Fibroblast of the aortic adventitia (primary cell): ENCODE measurements at regions not wholly inside any gene's neighbourhood (a gene's known extent, or its start where the extent isn't known, plus 50 kb on each side); places are given as distances from the start of the nearest gene placed in this dataset.

Source experiments
- DNase-seq: peaks from one replicate; pipeline ENCODE4 v3.0.0-alpha.2; 2010; ENCODE audit warnings: low read depth
- H3K4me3 ChIP-seq: 2 replicates; pipeline ENCODE4 v1.5.1; 2011; ENCODE audit warnings: low read depth, mild to moderate bottlenecking, control low read depth, low read length, moderate library complexity
- TF ChIP-seq, protein P1 (sequence below): IDR thresholded peaks from 2 replicates; pipeline ENCODE4 v1.5.1; 2011; ENCODE audit warnings: mild to moderate bottlenecking, low read length, control low read depth, inconsistent platforms; ENCODE audit not compliant: insufficient read depth

DNA sequence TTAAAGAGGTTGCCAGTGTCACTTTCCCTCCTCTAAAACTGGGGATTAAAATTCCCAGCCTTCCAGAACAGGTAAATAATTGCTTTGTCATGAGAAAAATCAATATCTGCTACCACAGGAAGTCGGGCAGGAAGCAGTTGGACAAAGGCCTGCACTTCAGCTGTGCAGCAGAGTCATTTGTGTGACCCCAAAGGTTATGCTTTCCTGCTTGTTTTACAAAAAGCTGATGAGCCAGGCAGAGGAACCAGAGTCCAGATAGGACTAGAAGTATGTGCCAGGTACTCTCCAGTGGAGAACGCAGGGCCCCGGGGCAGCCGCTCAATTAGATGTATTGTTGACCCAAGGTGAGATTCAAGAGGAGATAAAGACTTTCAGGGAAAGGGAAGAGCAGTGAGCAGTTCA, 117.1 kb upstream of the FRMD6 start:
- H3K4me3 ChIP-seq, result no peak overlapping the region
- DNase-seq, result no peak
- TF ChIP-seq, protein P1, sequence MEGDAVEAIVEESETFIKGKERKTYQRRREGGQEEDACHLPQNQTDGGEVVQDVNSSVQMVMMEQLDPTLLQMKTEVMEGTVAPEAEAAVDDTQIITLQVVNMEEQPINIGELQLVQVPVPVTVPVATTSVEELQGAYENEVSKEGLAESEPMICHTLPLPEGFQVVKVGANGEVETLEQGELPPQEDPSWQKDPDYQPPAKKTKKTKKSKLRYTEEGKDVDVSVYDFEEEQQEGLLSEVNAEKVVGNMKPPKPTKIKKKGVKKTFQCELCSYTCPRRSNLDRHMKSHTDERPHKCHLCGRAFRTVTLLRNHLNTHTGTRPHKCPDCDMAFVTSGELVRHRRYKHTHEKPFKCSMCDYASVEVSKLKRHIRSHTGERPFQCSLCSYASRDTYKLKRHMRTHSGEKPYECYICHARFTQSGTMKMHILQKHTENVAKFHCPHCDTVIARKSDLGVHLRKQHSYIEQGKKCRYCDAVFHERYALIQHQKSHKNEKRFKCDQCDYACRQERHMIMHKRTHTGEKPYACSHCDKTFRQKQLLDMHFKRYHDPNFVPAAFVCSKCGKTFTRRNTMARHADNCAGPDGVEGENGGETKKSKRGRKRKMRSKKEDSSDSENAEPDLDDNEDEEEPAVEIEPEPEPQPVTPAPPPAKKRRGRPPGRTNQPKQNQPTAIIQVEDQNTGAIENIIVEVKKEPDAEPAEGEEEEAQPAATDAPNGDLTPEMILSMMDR, result no peak

DNA sequence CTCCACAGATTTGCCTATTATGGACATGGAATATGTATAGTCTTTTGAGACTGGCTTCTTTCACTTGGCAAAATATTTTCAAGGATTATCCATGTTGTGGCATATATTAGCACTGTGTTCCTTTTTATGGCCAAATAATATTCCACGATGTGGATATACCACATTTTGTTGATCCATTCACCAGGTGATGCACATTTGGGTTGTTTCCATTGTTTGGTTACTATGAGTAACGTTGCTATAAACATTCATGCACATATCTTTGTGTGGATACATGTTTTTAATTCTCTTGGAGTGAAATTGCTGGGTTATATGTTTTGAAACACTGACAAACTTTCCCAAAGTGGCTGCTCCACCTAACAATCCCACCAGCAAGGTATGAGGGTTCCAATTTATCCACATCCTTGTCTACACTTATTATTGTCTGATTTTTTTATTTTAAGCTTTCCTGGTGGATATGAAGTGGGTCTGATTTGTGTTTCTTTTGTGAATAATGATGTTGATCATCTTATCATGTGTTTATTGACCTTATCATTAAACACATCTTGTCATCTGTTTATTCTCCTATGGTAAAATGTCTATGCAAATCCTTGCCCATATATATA, 116.2 kb upstream of the FRMD6 start:
- TF ChIP-seq, protein P1, result no peak
- no peak for DNase-seq
- H3K4me3 ChIP-seq, result no peak overlapping the region

DNA sequence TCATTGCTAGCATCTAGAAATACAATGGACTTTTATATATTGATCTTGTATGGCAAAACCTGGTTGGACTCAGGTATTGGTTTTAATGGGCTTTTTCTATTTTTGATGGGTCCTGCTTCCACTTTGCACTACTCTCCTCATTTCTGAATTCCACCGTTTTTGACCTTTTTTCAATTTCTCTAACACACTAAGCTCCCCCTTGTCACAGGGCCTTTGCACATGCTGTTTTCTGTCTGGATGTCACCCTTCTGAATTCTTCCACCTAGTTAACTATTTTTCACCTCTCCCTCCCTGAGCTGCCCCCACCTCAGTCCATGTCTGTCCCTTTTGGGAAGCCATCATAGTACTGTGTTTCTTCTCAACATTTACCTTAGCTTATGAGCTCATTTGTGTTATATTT, 112.7 kb upstream of the FRMD6 start:
- no peak overlapping the region for H3K4me3 ChIP-seq
- TF ChIP-seq, protein P1, result no peak
- DNase-seq, result no peak

DNA sequence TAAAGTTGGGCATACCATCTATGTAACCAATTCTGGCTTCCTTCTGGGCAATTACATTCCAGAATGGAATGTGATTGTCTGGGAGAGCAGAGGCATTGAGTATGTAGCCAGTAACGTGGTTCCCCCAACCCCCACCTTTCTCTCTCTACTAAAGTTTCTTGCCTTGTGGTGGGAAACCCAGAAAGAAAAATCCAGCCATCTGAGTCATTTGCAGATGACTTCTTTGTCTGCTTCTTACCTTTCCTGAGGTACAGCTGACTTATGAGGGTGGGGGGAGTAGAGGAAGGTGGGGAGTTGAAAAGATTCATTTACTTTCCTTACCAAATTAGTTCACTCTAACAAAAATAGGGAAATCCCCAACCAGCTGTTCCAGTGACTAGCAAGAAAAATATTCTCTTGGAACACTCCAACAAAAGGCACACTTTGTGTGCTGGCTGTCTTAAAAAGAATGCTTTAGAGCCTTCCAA, 112.1 kb upstream of the FRMD6 start:
- peak overlapping the region; percentile 15 for H3K4me3 ChIP-seq
- TF ChIP-seq, protein P1, result no peak
- peak; percentile 87 for DNase-seq

DNA sequence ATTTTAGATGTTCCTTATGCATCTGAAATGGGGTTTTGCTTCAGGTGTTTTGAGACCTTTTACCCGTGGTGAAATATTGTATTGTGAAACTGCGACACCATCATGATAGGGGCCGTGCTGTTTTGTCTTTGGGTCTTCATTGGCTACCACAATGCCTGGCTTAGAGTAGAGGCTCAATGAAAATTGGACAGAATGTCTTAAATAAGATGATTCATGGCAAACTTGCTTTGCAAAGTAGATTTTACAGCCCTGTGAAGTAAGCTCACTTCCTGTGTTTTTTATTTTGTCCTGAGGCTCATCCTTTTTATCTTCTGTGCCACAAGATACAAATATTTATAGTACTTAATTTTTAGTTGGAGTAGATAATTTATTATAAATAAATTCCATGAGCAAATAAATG, 111.3 kb upstream of the FRMD6 start:
- H3K4me3 ChIP-seq, result no peak overlapping the region
- TF ChIP-seq, protein P1, result no peak
- DNase-seq, result peak; percentile 34

DNA sequence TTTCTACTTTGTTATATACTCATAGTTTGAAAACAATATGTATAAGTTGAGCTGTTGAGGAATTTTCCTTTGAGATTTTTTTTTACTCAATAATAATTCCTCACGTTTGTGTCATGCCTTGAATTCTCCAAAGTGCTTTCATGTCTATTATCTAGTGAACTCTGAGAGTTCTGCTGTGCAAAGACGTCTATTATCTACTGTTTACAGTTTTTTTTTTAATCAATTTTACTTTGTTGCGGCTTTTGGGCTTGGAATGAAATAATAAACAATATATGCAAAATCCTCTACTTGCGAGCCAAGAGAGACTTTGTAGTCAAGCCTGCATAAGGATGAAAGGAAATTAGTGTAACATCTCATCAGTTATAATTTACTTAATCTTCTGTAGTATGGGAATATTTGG, 107.2 kb upstream of the FRMD6 start:
- H3K4me3 ChIP-seq, result no peak overlapping the region

DNA sequence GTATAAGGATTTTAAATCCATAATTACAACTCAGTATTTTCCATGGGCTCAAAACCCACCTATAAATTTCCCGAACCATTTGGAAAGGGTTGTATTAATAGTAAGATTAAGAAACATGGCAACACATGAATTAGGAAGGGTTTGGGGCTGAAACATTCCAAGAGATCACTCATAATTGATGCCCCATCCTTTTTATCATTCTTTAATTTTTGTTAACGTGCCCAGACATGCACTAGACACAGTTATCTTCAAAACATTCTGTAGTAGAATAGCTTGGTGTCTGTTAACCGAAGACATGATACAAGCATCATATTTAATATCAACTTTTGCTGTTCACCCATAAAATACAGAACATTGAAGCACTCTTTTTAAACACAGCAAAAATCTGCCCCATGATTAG, 106.8 kb upstream of the FRMD6 start:
- no peak overlapping the region for H3K4me3 ChIP-seq
- DNase-seq, result no peak
- TF ChIP-seq, protein P1, result no peak

More for the DNA sequence above, 107.2 kb upstream of the FRMD6 start:
- TF ChIP-seq, protein P1, result no peak
- no peak for DNase-seq
